GM21737 (cell line): ENCODE measurements at regions not wholly inside any gene's neighbourhood (a gene's known extent, or its start where the extent isn't known, plus 50 kb on each side); places are given as distances from the start of the nearest gene placed in this dataset.

ENCODE experiments used
- ATAC-seq: cut with Tn5 transposase; IDR thresholded peaks from one replicate; pipeline ENCODE4 v1.9.1; 2021; ENCODE audit warnings: mild to moderate bottlenecking, moderate library complexity; ENCODE audit not compliant: unreplicated experiment

GRCh38 chr4:38536716-38537115, 127.3 kb upstream of the KLF3 start:
- ATAC-seq, result no peak

GRCh38 chr4:38537666-38538065, 126.3 kb upstream of the KLF3 start:
- ATAC-seq, result no peak

DNA sequence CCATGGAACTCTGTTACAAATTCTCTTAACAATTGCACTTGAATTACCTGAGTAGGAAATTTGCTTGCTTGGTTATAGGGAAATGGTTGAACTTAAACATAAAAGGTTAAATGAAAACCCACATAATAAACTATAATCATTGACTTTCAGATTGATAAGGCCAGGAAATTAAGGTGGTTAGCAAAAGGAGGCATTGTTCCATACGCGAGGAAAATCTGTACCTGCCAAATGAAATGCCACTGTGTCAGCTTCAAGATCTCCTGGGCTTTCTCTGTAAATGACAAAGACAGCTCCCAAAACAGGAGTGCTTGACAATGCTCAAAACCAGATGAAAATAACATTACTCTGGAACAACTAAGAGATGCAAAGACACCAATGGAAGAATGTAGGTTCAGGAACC, 125.5 kb upstream of the KLF3 start:
- ATAC-seq, result no peak

- no peak for ATAC-seq
Measured at GRCh38 chr4:38539501-38539900, 124.5 kb upstream of the KLF3 start.

GRCh38 chr4:38547052-38547451, 116.9 kb upstream of the KLF3 start:
- ATAC-seq, result no peak

DNA sequence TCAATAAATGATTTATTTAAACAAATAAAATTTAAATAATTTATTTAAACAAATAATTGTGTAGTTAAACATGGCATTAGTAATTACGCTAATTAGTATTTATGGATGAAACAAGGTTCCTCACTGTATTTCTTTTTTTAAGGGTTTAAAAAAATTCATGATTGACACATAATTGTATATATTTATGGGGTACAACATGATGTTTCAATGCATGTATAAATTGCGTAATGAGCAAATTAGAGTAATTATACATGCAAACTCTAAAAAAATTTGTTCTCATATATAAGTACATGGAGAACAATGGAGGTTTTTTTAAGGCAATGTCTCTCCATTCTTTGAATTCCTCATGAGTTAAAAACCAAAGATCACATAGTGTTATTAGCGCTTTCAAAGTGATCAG, 115.7 kb upstream of the KLF3 start:
- ATAC-seq, result no peak

DNA sequence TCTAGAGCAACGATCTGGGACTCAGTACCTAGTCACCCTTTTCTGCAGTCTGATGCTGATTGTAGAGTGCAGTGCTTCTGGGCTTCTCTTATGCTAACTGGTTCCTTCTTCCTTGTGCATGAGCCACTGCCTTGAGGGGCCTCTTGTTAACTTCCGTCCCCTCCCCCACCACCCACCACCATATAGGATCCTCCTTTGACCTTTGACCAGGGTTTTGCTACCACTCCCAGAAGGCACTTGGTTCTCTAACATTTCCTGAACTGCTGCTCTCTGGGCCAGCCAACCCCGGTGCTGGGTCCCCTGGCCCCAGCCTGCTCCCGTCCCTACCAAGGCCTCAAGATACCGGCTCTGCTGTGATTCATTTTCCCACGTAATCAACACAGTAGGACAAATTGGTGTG, 104.6 kb upstream of the KLF3 start:
- ATAC-seq, result no peak

GRCh38 chr4:38560340-38560739, 103.7 kb upstream of the KLF3 start:
- no peak for ATAC-seq

DNA sequence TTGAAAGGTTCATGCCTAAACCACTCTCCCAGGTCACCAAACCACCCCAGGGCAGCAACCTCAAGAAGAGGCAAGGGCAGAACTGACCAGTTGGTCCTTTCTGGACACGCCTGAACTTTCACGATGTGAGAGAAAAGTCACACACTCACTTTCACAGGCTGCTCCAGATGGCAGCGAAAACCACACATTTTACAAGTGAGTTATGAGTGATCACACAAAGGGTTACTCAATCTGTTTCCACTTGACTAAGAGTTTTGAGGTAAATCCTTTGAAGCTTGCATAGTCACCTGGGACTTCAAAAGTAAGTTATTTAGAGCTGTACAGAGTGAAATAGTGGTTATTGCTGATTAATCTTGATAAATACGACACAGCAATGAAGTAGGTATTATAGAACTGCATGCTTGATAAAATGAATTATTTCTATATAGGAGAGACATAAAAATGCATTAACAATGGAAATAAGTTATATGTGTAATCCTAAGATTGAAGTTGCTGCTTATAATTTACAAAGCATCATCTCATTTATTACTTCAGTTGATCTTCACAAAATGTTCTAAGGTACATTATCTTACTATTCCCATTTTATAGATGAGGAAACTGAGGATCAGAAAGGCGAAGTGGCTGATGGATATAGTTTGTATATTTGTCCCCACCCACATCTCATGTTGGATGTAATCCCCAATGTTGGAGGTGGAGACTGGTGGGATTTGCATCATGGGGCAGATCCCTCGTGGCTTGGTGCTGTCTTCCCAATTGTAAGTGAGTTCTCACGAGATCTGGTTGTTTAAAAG, 103.0 kb upstream of the KLF3 start:
- peak; percentile 82 for ATAC-seq

GRCh38 chr4:38562751-38563198, 101.2 kb upstream of the KLF3 start:
- ATAC-seq, result no peak

DNA sequence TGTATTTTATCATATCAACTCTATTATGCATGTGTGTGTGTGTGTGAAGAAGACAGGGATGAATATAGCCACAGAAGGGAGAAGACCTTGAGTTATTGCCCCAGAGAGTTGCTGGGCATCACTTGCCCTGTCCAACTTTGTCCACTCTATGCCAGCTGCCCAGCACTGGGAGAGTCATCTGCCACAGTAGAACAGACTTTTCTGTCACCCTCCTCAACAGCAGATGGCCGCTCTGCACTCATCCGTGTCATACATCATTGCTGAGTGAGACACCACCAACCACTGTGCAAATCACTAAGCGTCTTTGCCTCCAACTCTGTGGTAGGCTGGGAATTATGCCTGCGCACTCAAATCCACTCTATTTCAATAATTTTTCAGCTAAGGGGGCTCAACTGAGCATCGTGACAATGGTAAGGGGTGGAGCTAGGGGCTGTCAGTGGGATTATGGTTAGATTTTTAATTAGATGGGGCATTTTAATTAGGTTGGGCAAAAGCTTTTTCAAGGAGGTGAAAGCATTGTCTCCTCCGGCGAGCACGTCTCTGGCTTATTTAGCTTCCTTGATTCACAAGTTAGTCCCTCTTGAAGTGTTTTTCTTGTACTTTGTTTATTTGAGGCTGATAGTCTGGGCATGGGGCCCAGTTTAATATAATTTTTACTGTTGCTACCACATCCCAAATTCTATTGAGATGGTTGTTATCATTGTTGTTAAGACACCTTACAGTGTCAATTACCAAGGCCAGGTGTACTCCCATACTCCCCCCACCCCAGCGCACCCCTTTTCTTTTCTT, 100.1 kb upstream of the KLF3 start:
- ATAC-seq, result no peak

DNA sequence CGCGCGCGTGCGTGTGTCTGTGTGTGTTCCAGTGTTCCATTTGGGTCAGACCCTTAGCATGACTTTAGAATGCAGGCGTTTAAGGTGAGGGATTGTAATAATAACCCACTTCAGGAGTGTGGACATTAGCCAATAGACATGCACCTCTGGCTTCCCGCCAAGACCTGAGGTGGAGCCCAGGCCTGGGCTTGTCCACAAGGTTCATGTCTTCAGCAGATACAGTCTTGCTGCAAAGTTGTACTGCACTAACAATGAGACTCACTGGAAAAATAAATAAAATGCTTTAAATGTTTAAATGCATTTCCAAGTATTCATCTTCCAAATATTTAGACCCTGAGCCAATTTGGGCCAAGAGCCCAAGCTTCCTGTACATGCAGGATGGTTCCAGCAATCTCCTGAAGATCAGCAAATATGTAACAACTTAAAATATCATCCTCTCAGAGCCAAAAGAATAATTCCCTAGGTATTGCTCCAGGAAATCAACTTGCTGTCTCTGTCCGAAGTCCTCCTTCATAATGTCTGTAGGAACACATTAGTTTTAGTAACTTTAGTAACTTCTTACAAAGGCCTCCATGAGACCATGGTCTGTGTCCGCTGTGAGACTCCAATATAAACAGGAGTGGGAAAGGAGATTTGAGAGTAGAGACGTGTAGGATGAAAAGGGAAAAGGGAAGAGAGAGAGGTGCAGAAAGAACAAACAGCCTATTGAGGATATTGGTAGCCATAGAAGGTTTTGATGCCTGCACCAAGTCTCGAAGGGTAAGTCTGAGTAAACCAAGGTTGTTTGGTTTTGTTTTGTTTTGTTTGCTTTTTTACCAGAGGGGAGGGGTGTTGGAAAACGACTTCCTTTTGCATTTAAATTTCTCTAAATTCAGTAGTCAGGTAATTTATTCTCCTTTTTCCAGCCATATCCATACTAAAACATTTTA, 98.5 kb upstream of the KLF3 start:
- ATAC-seq, result no peak

DNA sequence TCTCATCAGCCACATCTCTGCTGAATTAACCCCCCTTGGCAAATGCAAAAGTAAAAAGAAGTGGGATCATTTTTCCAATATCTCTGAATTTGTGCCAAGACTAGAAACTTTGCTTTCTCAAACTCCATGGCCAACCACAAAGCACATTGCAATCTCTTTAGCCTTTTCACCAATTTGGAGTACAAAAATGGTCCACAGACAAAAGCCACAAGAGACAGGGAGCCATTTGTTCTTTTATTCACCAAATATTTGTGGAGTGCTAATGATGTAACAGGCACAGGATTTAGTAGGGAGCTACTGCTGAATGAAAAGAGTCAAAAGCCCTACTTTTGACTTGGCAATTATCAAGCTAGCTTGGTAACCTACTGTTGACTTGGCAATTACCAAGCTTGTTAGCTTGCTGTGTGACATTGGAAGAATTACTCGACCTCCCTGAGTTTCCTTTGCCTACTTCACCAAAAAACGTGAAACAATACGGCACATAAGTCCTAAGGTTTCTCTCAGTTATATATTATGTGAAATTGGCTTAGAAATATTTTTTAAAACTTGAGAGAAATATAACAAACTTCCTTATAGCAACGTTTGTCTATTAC, 97.1 kb upstream of the KLF3 start:
- no peak for ATAC-seq

DNA sequence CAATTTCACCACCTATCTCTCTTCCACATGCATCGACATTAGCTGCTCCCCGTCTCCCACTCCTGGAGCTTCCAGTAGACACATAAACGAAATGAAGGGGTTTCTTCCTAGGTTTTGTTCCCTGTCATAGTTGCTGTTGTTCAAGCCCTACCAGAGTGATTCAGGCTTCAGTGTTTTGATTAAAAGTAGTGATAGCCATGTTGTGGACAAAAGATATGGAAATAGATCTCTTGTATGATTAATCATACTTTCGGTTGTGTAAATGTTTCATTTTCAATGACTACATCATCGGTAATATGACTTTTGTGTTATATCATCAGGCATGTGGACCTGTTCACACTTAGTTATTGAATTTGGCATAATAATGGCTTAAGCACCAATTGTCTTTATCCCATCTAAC, 96.5 kb upstream of the KLF3 start:
- ATAC-seq, result no peak

GRCh38 chr4:38568768-38569167, 95.2 kb upstream of the KLF3 start:
- ATAC-seq, result no peak

DNA sequence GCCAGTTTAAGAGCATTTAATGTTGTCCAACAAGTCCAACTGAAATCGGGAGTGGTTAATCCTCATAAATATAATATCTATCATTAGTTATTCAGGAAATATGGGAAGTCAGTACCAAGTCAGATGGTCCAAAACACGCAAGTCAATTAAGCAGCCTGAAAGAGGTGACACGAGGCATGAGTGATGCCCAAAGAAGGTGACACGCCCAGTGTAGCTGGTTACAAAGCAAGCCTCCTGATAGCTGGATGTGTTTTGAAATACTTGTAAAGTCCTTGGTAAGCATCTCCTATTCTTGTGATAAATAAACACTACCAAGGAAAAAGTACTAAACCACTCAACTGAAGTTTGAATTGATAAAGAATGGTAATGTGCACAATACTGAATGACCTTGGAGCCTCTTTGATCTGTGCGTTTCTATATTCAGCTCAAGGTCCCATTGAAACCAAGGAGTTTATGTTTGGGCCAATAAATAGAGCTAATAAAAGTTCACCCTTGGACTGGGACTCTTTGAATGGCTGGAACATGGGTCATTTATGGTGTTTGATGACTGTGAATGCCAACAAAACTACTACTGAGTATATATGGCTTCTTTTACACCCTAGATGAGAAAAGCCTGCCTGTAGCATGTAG, 93.2 kb upstream of the KLF3 start:
- ATAC-seq, result no peak

- no peak for ATAC-seq
Measured at GRCh38 chr4:38572793-38573192, 91.2 kb upstream of the KLF3 start.

- ATAC-seq, result no peak
Measured at GRCh38 chr4:38574559-38575333, 89.3 kb upstream of the KLF3 start.

GRCh38 chr4:38576767-38577166, 87.2 kb upstream of the KLF3 start:
- no peak for ATAC-seq

- no peak for ATAC-seq
Measured at GRCh38 chr4:38577462-38577861, 86.5 kb upstream of the KLF3 start.
